ENCODE measurements at regions not wholly inside any gene's neighbourhood (a gene's known extent, or its start where the extent isn't known, plus 50 kb on each side); places are given as distances from the start of the nearest gene placed in this dataset.

GRCh38 chr9:99560561-99560960, 261.1 kb upstream of the NR4A3 start:
- no peak for DNase-seq

DNA sequence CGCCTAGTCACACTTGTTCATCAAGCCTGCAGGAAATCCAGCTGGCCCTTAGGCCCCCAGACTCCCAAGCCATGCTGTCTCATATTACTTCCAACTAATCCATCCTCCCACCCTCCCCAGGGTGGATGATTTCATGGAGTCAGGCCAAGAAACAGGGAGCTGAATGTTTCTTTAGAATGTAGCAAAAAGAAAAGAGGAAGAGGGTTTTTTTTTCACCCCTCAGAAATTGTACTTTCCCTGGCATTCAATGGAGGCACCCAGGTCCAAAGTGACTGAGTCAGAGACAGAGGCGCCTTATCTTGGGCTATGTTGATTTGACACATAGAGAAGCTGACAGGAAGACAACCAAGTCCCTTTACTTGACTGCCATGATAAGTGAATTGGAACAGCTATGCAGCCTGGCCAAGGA, 260.2 kb upstream of the NR4A3 start:
- no peak for DNase-seq

- no peak for DNase-seq
These were observed 259.6 kb upstream of the NR4A3 start for GRCh38 chr9:99561961-99562565.

DNA sequence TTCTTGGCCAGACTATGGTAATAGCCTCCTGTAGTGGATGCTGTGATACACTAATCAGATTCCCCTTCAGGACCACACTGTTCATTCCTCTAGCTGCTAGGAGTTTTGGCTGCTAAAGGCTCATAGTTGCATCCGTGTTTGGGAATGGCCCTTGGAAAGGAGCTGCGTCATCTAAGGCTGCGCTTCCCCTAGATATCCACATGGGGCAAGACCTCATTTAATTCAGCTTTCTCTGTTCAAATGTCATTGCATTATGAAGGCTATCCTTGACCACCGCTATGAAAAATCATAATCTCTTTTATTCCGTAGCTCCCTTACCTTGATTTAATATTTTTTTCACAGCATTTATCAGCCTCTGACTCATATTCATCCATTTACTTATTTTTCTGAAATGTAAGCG, 258.3 kb upstream of the NR4A3 start:
- no peak for DNase-seq

DNA sequence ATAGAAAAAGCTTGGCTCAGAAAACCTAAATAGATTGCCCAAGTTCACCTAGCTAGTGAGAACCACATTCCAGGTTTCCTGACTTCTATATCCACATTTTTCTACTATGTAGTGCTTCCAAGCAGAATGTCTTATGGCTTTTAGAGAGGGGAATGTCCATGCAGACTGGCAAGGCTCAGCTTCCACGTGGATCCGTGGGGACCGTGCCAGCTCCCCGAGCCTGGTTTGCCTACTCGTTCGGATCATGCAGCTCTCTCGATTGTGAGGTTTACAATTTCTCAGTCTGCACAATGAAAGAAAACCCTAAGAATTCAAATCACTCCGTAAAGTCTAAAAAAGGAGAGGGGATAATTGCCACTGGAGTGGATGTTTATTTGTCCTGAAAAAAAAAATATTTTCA, 256.5 kb upstream of the NR4A3 start:
- no peak for DNase-seq

DNA sequence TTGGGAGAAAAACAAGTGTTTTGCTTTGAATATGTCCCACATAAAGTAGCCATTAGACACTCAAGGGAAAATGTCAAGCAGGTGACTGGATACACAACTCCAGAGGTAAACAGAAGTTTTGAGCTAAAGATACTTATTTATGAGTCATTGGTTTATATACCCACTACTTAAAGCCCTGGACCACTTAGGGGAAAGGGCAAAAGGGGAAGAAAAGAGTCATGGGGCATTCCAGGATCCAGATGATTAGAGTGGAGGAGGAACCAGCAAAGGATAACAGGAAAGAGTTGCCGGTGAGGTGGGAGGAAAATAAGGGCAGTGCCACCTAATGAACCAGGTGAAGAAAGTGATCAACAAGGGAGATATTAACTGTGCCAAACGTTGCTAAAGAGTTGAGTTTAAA, 254.2 kb upstream of the NR4A3 start:
- no peak for DNase-seq

GRCh38 chr9:99569840-99570239, 251.8 kb upstream of the NR4A3 start:
- no peak for DNase-seq

DNA sequence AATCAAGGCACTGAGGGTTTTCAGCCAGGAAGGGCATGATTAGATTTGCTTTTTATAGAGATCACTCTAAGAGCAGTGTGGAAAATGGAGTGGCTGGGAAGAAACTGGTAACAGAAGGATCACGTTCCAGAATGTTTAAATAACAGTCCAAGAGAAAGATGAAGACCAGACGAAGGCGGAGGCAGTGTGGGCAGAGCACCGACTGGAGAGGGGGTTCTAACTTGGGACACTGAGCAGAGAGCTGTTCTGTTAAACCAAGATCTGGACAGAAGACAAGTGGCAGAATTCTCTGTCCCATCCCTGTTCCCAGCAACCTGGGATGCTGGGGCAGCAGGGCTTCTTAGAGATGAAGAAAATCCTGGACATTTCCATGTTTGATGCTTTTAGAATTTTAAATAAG, 249.1 kb upstream of the NR4A3 start:
- DNase-seq: no peak

- DNase-seq: no peak
These were observed 248.6 kb upstream of the NR4A3 start for GRCh38 chr9:99573085-99573484.

GRCh38 chr9:99573886-99574285, 247.8 kb upstream of the NR4A3 start:
- DNase-seq: no peak

DNA sequence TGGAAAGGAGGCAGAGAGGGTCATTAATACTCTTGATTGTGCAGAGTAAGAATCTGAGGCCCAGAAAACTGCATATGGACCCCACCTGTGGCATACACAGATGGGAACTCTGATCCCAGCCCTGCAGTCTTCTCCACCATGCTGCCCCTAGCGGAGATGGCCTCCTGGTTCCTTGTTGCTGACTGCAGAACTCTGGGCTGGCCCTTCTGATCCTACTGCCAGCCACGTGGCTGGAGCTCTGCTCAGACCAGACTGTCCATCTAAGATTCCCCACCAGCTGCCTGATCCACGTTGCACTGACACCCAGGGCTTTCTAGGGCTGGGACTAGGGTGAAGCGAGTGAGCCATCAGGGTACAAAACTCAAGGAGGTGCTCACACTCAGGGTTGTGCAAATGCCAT, 245.7 kb upstream of the NR4A3 start:
- DNase-seq: no peak

GRCh38 chr9:99576876-99577275, 244.8 kb upstream of the NR4A3 start:
- DNase-seq: no peak

GRCh38 chr9:99577351-99577750, 244.3 kb upstream of the NR4A3 start:
- DNase-seq: no peak

DNA sequence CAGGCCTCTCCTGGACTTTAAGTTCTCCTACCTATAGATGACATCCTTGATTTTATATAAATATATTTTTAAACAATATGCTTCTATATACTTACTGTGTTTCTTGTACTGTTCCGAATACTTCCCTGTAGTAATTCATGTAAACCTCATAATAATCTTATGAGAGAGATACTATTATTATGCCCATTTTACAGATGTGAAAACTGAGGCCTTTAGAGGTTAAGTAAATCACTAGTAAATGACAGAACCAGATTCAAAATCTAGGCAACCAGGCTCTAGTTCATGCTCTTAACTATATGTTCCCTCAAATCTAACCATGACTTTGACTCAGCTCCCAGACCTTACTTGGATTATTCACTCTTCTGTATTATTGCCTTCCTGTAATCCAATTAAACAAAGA, 243.0 kb upstream of the NR4A3 start:
- no peak for DNase-seq

- DNase-seq: no peak
These were observed 241.7 kb upstream of the NR4A3 start for GRCh38 chr9:99579964-99580363.

- no peak for DNase-seq
These were observed 238.9 kb upstream of the NR4A3 start for GRCh38 chr9:99582814-99583213.

DNA sequence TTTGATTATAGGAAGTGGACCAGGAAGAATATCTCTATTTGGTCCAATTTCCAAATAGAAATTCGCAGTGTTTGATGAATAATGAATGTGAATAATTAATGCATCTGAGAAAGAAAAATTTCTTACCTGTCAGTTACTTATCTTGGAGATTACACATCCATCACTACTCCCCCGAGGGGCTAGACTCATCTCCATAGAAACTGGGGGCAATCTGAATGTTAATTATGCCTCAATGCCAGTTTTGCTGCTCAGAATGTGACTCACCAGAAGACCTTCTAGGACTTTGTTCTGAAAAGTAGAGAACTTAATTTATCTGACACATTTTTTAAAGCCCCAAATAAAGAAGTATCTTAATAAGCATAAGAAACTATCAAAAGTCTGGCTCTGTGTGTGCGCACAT, 233.4 kb upstream of the NR4A3 start:
- DNase-seq: no peak

GRCh38 chr9:99588747-99589146, 232.9 kb upstream of the NR4A3 start:
- no peak for DNase-seq

DNA sequence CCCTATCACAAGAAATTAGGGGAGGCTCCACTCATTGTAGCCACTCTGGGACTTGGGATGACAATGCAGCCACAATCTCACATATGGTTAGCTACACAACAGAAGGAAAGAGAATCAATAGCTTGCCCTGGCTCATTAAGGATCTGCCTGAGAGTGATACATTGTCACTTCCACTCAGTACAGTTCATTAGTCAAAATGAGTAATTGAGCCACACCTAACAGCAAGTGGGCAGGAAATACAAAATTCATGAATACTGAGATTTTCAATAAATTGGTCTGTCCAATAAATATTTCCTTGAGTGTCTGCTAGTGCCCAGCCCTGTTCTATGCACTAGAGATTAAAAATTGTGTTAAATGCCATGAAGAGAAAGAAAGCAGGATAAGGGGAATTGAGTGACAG, 231.3 kb upstream of the NR4A3 start:
- DNase-seq: no peak

- no peak for DNase-seq
These were observed 230.8 kb upstream of the NR4A3 start for GRCh38 chr9:99590840-99591239.

- DNase-seq: no peak
These were observed 229.9 kb upstream of the NR4A3 start for GRCh38 chr9:99591770-99592169.

- no peak for DNase-seq
These were observed 228.7 kb upstream of the NR4A3 start for GRCh38 chr9:99592834-99593574.

GRCh38 chr9:99593610-99594009, 228.1 kb upstream of the NR4A3 start:
- DNase-seq: no peak

DNA sequence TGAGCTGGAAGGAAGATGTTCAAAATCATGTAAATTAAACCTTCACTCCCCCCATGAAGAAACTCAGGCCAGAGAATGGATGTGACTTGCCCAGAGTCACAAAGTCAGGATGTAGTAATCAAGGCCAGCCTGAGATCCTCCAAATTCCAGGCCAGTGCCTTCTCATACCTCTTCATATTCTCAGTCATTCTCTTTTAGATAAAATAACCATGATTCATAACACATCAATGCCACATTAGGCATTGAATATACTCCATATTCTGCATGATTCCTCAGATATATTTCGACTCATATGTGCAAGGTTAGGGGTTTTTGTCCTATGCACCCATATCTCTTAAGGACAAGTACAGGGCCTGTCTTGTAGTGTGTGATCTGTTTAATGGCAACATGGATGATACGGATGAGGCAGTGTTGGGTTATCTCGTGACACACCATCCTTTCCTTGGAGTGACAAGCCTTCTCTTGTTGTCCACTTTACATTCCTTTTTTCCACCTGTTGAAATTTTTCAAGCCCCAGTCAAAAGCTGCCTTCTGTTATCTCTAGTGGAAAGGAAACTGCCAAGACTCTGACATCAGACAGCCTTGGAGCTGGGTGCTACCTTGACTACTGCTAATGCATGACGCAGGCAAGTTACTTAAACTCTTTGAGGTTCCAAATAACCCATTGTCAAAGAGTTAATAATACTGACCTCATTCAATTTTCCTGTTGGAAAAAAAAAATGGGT, 227.5 kb upstream of the NR4A3 start:
- DNase-seq: no peak
